ENCODE measurements at regions not wholly inside any gene's neighbourhood (a gene's known extent, or its start where the extent isn't known, plus 50 kb on each side); places are given as distances from the start of the nearest gene placed in this dataset.

GRCh38 chr6:156563714-156564113, 213.5 kb upstream of the ARID1B start:
- TF ChIP-seq ZNF274 (IDR thresholded peaks at IDR 0.05; ENCODE audit: low read depth, low read length) = no peak
- H3K4me3 ChIP-seq (ENCODE audit: low read length) = no peak overlapping the region

GRCh38 chr6:156562636-156563035, 214.5 kb upstream of the ARID1B start:
- no peak for TF ChIP-seq ZNF274 (IDR thresholded peaks at IDR 0.05; ENCODE audit: low read depth, low read length)

GRCh38 chr6:156562019-156562418, 215.2 kb upstream of the ARID1B start:
- TF ChIP-seq ZNF274 (IDR thresholded peaks at IDR 0.05; ENCODE audit: low read depth, low read length) = no peak
- no peak overlapping the region for H3K4me3 ChIP-seq (ENCODE audit: low read length)

More at GRCh38 chr6:156562636-156563035, 214.5 kb upstream of the ARID1B start:
- no peak overlapping the region for H3K4me3 ChIP-seq (ENCODE audit: low read length)

DNA sequence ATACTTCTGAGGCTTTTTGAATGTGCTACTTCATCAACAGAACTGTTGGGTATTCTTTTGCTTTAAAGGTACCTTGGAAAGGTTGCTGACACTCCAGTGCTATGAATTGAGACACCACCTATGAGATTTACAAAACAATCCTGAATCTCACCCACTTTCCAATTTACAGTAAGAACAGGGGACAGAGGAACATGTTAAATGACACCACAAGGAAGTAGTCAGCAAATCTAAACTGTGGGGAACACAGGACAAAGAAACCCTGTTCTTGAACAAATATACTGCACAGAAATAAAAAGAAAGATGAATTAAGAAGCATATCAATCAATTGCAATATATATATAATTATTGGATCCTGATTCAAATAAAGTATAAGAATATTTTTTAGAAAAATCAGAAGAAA, 216.7 kb upstream of the ARID1B start:
- H3K4me3 ChIP-seq (ENCODE audit: low read length) = no peak overlapping the region
- TF ChIP-seq ZNF274 (IDR thresholded peaks at IDR 0.05; ENCODE audit: low read depth, low read length) = no peak

DNA sequence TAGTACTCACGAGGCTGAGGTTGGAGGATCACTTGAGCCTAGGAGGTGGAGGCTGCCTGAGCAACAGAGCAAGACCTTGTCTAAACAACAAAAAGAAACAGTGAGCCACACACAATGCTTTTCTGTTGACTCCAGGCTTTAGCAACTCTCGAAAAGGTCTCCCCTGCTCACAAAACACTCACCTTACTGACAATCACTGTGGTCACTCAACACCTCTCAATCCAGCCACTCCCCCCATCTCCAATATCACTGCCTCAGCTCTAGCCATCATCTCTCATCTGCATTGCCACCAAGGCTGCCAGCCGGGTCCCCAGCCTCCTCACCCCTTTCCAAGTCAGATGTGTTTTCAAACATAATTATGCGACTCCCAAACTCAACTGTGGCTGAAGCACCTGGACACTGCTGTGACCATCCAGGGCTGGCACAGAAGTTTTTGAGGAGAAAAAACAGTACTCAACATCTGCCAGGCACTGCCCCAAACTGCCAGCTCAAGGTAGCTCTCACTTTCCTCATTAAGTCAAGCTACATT, 218.0 kb upstream of the ARID1B start:
- TF ChIP-seq ZNF274 (IDR thresholded peaks at IDR 0.05; ENCODE audit: low read depth, low read length) = no peak
- no peak overlapping the region for H3K4me3 ChIP-seq (ENCODE audit: low read length)

DNA sequence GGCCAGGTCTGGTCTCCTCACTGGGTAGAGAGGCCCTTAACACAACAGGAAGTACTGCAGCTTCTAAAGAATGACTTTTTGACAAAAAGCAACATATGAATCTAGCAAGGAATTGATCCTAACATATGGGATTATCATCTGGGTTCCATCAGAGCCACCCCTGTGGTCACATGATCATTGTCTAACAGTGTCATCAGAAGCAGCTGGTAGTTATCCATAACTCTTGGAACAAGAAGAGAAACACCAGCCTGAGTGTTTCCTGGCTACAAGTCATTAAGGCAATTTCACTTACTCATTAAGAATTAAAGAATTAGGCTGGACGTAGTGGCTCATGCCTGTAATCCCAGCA, 219.3 kb upstream of the ARID1B start:
- H3K4me3 ChIP-seq (ENCODE audit: low read length) = no peak overlapping the region
- no peak for TF ChIP-seq ZNF274 (IDR thresholded peaks at IDR 0.05; ENCODE audit: low read depth, low read length)

DNA sequence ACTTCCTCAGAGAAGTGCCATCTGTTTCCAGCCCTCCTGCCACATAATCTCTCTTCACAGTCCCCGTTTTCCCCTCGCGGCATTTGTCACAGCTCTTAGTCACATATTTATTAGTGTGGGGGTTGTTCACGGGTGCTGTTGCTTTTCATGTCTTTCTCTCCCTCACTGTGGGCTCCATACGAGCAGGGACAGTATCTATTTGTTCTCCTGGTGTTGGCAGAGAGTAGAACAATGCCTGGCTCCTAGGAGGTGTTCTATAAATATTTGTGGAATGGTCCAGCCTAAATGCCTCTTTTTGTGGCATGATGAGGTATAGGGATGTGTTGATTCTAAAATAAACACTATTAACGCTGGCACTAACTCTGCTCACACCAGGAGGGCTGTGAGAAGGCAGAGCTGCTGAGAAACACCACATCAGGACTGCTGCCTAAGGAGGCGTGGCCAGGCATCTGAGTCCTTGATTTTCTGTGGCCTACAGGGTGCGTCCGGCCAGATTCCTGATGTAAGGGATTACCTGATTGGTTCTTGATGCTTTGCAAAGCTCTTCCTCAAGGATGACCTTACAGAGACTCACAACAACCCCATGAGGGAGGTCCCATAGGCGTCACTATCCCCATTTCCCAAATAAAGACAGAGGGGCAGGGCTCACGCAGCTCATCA, 219.8 kb upstream of the ARID1B start:
- no peak for TF ChIP-seq ZNF274 (IDR thresholded peaks at IDR 0.05; ENCODE audit: low read depth, low read length)
- H3K4me3 ChIP-seq (ENCODE audit: low read length) = no peak overlapping the region

DNA sequence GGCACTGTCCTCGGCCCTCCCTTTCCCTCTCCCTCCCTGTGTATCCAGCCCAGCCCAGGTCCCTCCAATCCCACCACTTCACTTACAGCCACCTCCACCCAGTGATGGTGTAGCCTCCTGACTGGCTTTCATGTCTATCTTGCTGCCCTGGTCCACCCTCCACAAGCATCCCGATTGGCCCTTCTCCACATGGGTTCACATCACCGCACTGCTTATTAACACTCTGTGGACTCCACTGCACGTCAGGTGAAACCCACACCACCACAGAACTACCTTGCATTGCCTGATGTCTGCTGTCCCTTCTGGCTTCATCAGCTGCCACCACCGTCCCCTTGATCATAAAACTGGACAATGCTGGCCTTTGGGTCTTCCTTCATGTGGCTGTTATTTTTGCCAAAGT, 220.4 kb upstream of the ARID1B start:
- no peak for TF ChIP-seq ZNF274 (IDR thresholded peaks at IDR 0.05; ENCODE audit: low read depth, low read length)
- H3K4me3 ChIP-seq (ENCODE audit: low read length) = no peak overlapping the region

- TF ChIP-seq ZNF274 (IDR thresholded peaks at IDR 0.05; ENCODE audit: low read depth, low read length) = no peak
- H3K4me3 ChIP-seq (ENCODE audit: low read length) = no peak overlapping the region
These were observed 222.1 kb upstream of the ARID1B start for GRCh38 chr6:156555116-156555515.

- no peak for TF ChIP-seq ZNF274 (IDR thresholded peaks at IDR 0.05; ENCODE audit: low read depth, low read length)
These were observed 223.0 kb upstream of the ARID1B start for GRCh38 chr6:156554160-156554559.

DNA sequence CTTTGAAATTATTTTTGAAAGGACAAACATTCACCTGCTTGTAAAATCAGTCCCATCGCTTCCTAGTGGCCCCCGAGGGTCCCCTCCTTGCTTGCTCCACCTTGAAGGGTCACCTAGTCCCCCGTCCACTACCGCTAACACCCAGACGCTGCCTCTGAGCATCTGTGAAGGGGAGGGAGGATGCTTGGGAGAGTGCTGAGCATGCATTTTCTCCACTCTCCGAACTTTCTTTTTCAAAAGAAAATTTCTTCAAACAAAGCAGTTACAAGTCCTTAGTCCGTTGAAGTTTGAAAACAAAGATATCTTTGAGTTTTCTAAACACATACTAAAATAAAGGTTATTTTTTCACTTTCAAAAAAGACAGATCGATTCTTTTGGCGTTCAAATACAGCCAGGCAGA, 224.3 kb upstream of the ARID1B start:
- H3K4me3 ChIP-seq (ENCODE audit: low read length) = no peak overlapping the region
- TF ChIP-seq ZNF274 (IDR thresholded peaks at IDR 0.05; ENCODE audit: low read depth, low read length) = no peak

More at GRCh38 chr6:156554160-156554559, 223.0 kb upstream of the ARID1B start:
- no peak overlapping the region for H3K4me3 ChIP-seq (ENCODE audit: low read length)

DNA sequence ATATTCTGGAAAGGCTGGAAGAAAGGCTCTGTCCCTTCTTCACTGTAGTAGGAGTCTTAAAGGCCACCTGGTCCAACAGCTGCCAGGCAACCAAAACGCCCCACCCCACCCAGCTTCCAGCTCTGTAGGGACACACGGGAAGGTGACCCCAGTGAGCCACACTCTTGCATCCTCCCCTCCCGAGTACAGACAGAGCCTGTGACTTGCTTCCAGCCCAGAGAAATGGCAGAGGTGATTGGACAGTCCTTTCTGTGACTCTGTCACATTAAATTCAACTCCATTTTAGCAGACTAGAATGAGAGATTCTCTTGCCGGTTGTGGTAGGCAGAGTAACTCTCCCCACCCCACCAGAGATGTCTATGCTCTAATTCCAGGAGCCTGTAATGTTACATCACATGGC, 226.2 kb upstream of the ARID1B start:
- no peak for TF ChIP-seq ZNF274 (IDR thresholded peaks at IDR 0.05; ENCODE audit: low read depth, low read length)
- no peak overlapping the region for H3K4me3 ChIP-seq (ENCODE audit: low read length)

DNA sequence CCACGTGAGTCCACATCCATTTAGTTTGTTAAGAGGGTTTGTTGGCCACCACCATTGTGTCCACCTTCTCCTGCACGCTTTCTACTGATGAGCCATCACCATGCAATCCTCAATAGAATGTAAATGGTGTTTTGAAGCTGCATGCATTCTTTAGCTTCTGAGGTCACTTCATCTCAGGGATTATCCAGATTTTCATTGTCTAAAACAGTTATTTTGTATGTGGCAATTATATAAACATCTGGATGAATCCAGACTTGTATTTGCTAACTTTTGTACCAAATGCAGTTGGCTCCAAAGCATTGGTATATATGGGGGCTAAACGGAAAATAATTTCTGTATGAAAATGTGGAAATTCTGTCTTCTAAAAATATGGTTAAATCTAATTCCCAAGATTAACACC, 231.2 kb upstream of the ARID1B start:
- TF ChIP-seq ZNF274 (IDR thresholded peaks at IDR 0.05; ENCODE audit: low read depth, low read length) = no peak
- H3K4me3 ChIP-seq (ENCODE audit: low read length) = no peak overlapping the region

DNA sequence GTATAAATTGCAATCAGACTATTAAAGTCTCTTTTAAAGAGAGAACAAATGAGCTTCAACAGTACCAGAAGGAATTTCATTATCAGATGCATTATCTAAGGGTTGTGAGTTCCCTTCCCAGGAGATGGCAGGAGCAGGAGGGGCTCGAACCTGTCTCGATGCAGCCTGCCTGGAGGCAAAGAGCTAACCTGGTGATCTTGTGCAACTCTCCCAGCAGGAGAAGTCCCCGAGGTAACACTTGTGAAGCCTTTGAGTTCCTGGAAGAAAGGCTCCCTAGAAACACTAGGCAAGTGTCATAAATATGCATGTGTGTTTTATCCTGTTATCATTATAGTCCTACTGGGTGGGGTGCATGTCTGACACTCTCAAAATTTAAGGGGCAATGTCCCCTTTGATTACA, 232.2 kb upstream of the ARID1B start:
- no peak for TF ChIP-seq ZNF274 (IDR thresholded peaks at IDR 0.05; ENCODE audit: low read depth, low read length)
- no peak overlapping the region for H3K4me3 ChIP-seq (ENCODE audit: low read length)

DNA sequence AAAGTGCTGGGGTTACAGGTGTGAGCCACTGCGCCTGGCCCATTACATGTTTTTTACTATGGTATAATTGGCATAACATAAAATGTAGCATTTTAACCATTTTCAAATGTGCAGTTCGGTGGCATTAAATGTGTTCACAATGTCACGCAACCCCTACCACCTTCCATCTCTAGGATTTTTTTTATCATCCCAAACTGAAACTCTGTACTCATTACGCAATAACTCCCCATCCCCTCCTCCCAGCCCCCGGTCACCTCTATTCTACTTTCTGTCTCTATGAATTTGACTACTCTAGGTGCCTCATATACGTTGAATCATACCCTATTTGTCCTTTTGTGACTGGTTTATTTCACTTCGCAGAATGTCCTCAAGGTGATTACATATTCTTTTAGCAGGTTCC, 233.1 kb upstream of the ARID1B start:
- H3K4me3 ChIP-seq (ENCODE audit: low read length) = no peak overlapping the region
- no peak for TF ChIP-seq ZNF274 (IDR thresholded peaks at IDR 0.05; ENCODE audit: low read depth, low read length)

- H3K4me3 ChIP-seq (ENCODE audit: low read length) = no peak overlapping the region
- no peak for TF ChIP-seq ZNF274 (IDR thresholded peaks at IDR 0.05; ENCODE audit: low read depth, low read length)
These were observed 233.7 kb upstream of the ARID1B start for GRCh38 chr6:156543431-156543830.
